ENCODE measurements at regions not wholly inside any gene's neighbourhood (a gene's known extent, or its start where the extent isn't known, plus 50 kb on each side); places are given as distances from the start of the nearest gene placed in this dataset.

DNA sequence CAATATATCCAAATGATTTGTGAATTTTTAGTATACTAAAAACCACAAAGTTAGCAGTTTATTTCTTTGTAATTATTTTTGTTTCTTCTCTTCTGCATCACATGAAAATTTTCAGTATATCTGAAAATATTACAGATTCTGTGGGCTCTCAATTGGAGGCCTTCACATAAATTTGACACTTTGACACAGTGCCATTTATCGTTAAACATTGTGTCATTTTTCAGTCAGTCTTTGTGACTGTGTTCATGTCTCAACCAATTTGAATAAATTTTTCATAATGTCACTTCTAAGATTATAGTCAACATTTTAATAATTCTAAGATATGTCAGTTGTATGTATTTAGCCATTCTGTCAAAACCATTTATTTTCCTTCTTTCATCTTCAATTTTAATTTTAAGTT is 1303.0 kb downstream of the LRFN5 start:
- TF ChIP-seq, protein P1, sequence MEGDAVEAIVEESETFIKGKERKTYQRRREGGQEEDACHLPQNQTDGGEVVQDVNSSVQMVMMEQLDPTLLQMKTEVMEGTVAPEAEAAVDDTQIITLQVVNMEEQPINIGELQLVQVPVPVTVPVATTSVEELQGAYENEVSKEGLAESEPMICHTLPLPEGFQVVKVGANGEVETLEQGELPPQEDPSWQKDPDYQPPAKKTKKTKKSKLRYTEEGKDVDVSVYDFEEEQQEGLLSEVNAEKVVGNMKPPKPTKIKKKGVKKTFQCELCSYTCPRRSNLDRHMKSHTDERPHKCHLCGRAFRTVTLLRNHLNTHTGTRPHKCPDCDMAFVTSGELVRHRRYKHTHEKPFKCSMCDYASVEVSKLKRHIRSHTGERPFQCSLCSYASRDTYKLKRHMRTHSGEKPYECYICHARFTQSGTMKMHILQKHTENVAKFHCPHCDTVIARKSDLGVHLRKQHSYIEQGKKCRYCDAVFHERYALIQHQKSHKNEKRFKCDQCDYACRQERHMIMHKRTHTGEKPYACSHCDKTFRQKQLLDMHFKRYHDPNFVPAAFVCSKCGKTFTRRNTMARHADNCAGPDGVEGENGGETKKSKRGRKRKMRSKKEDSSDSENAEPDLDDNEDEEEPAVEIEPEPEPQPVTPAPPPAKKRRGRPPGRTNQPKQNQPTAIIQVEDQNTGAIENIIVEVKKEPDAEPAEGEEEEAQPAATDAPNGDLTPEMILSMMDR (IDR thresholded peaks at IDR 0.05): no peak
- no peak for TF ChIP-seq EZH2 (IDR thresholded peaks at IDR 0.05; ENCODE audit: borderline replicate concordance, insufficient read depth, low read depth, low read length, poor library complexity, severe bottlenecking)

Measured in B cell (primary cell).